GM12878 (cell line): ENCODE measurements at regions not wholly inside any gene's neighbourhood (a gene's known extent, or its start where the extent isn't known, plus 50 kb on each side); places are given as distances from the start of the nearest gene placed in this dataset.

Experiments used
- BMI1 ChIP-seq: fragments of 450-650 bp; IDR thresholded peaks from 2 replicates; pipeline ENCODE4 v1.6.1; 2016; ENCODE audit warnings: mild to moderate bottlenecking, moderate library complexity, borderline replicate concordance
- ELK1 ChIP-seq: IDR thresholded peaks from 2 replicates; pipeline ENCODE4 v1.6.1; 2012; ENCODE audit warnings: low read depth, low read length, improper control_type of control experiment
- MYC ChIP-seq: IDR thresholded peaks from 2 replicates; pipeline ENCODE4 v1.6.1; 2011; ENCODE audit warnings: mild to moderate bottlenecking, low read length, moderate library complexity, inconsistent platforms; ENCODE audit not compliant: insufficient read depth, insufficient replicate concordance, insufficient read length, severe bottlenecking
- TBL1XR1 ChIP-seq: IDR thresholded peaks from 2 replicates; pipeline ENCODE4 v1.6.1; 2012; ENCODE audit warnings: low read depth, low read length, improper control_type of control experiment
- ZNF274 ChIP-seq: IDR thresholded peaks from one replicate; pipeline ENCODE4 v1.8.0; 2011; ENCODE audit not compliant: insufficient read length, insufficient read depth
- ZNF384 ChIP-seq: IDR thresholded peaks from 2 replicates; pipeline ENCODE4 v1.6.1; 2012; ENCODE audit warnings: low read depth, mild to moderate bottlenecking, low read length, improper control_type of control experiment, borderline replicate concordance
- TF ChIP-seq, protein P1 (sequence below): IDR thresholded peaks from 2 replicates; pipeline ENCODE4 v1.6.1; 2012; ENCODE audit warnings: mild to moderate bottlenecking, low read depth, low read length
- TF ChIP-seq, protein P2 (sequence below), 3 experiments: IDR thresholded peaks in 2 of 3; conservative IDR thresholded peaks in 1 of 3; 2 replicates each; pipeline ENCODE4 v1.5.1; 2011; ENCODE audit warnings: low read depth in 3 of 3, low read length in 3 of 3, mild to moderate bottlenecking in 3 of 3, control low read depth in 2 of 3, moderate library complexity in 2 of 3, inconsistent platforms in 1 of 3, mixed read lengths in 1 of 3; ENCODE audit not compliant: control insufficient read depth in 2 of 3, insufficient read depth in 1 of 3; ENCODE audit errors: extremely low read depth in 1 of 3
- TF ChIP-seq, protein P3 (sequence below): IDR thresholded peaks from 2 replicates; pipeline ENCODE4 v1.6.1; 2011; ENCODE audit warnings: mild to moderate bottlenecking, low read depth, low read length, moderate library complexity; ENCODE audit not compliant: insufficient replicate concordance

GRCh38 chr22:47245286-47245685 lies 482.8 kb downstream of the TBC1D22A start:
- TF ChIP-seq ZNF384, result no peak
- TF ChIP-seq, protein P1, sequence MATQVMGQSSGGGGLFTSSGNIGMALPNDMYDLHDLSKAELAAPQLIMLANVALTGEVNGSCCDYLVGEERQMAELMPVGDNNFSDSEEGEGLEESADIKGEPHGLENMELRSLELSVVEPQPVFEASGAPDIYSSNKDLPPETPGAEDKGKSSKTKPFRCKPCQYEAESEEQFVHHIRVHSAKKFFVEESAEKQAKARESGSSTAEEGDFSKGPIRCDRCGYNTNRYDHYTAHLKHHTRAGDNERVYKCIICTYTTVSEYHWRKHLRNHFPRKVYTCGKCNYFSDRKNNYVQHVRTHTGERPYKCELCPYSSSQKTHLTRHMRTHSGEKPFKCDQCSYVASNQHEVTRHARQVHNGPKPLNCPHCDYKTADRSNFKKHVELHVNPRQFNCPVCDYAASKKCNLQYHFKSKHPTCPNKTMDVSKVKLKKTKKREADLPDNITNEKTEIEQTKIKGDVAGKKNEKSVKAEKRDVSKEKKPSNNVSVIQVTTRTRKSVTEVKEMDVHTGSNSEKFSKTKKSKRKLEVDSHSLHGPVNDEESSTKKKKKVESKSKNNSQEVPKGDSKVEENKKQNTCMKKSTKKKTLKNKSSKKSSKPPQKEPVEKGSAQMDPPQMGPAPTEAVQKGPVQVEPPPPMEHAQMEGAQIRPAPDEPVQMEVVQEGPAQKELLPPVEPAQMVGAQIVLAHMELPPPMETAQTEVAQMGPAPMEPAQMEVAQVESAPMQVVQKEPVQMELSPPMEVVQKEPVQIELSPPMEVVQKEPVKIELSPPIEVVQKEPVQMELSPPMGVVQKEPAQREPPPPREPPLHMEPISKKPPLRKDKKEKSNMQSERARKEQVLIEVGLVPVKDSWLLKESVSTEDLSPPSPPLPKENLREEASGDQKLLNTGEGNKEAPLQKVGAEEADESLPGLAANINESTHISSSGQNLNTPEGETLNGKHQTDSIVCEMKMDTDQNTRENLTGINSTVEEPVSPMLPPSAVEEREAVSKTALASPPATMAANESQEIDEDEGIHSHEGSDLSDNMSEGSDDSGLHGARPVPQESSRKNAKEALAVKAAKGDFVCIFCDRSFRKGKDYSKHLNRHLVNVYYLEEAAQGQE, result no peak
- no peak for TF ChIP-seq ZNF274
- TF ChIP-seq, protein P2, sequence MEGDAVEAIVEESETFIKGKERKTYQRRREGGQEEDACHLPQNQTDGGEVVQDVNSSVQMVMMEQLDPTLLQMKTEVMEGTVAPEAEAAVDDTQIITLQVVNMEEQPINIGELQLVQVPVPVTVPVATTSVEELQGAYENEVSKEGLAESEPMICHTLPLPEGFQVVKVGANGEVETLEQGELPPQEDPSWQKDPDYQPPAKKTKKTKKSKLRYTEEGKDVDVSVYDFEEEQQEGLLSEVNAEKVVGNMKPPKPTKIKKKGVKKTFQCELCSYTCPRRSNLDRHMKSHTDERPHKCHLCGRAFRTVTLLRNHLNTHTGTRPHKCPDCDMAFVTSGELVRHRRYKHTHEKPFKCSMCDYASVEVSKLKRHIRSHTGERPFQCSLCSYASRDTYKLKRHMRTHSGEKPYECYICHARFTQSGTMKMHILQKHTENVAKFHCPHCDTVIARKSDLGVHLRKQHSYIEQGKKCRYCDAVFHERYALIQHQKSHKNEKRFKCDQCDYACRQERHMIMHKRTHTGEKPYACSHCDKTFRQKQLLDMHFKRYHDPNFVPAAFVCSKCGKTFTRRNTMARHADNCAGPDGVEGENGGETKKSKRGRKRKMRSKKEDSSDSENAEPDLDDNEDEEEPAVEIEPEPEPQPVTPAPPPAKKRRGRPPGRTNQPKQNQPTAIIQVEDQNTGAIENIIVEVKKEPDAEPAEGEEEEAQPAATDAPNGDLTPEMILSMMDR (IDR thresholded peaks at IDR 0.05 in 2 of 3, conservative IDR thresholded peaks at IDR 0.05 in 1 of 3; ENCODE audit: control insufficient read depth in 2 of 3, extremely low read depth in 1 of 3, insufficient read depth in 1 of 3, low read depth in 3 of 3, low read length in 3 of 3), result no peak
- no peak for TF ChIP-seq TBL1XR1
- no peak for TF ChIP-seq BMI1
- no peak for TF ChIP-seq MYC
- TF ChIP-seq ELK1, result no peak
- TF ChIP-seq, protein P3, sequence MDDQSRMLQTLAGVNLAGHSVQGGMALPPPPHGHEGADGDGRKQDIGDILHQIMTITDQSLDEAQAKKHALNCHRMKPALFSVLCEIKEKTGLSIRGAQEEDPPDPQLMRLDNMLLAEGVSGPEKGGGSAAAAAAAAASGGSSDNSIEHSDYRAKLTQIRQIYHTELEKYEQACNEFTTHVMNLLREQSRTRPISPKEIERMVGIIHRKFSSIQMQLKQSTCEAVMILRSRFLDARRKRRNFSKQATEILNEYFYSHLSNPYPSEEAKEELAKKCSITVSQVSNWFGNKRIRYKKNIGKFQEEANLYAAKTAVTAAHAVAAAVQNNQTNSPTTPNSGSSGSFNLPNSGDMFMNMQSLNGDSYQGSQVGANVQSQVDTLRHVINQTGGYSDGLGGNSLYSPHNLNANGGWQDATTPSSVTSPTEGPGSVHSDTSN, result no peak
